ENCODE measurements at regions not wholly inside any gene's neighbourhood (a gene's known extent, or its start where the extent isn't known, plus 50 kb on each side); places are given as distances from the start of the nearest gene placed in this dataset.
"Not testable (repeated sequence)": the region's sequence is repeated elsewhere in the genome, so short reads cannot be mapped to it uniquely, and the experiment has no call there.

GRCh38 chr3:153856932-153857331, 264.3 kb upstream of the ARHGEF26 start:
- peak; percentile 3 for DNase-seq

GRCh38 chr3:153864793-153865192, 256.4 kb upstream of the ARHGEF26 start:
- no peak for DNase-seq

- no peak for DNase-seq
Observed at GRCh38 chr3:153866901-153867300, 254.3 kb upstream of the ARHGEF26 start.

- DNase-seq, result not testable (repeated sequence)
Observed at GRCh38 chr3:153874348-153874747, 246.8 kb upstream of the ARHGEF26 start.

GRCh38 chr3:153880493-153880892, 240.7 kb upstream of the ARHGEF26 start:
- DNase-seq, result no peak

DNA sequence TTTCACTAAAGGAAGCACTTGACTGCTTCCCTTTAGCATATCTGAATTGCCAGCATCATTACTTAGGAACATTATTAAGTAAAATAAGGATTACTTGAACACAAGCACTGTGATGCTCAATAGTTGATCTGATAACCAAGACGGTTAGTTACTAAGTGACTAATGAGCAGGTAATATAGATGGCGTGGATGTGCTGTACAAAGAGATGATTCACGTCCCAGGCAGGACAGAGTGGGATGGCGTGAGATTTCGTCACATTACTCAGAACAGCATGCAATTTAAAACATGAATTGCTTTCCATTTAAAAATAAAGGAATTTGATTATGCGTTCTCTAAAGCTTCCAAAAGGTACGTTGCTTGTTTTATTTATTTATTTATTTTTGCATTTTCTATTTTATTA, 240.0 kb upstream of the ARHGEF26 start:
- no peak for DNase-seq

DNA sequence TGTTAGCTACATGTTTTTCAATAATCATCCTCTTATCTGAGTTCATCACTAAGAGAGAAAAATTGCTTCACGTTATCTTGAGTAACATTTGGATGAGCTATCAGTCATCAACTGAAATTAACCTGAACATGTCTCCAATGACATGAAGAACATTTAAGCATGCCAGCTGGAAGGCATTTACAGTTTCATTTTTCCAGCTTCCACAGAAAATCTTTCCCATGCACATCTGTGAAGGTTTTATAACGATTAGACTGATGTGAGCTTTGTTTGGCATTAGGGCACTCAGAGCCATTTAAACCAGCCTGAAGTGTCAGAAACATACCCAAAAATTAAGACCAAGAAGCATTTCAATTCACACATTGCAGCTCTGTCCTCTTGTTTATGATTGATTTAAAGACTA, 235.8 kb upstream of the ARHGEF26 start:
- DNase-seq, result no peak

DNA sequence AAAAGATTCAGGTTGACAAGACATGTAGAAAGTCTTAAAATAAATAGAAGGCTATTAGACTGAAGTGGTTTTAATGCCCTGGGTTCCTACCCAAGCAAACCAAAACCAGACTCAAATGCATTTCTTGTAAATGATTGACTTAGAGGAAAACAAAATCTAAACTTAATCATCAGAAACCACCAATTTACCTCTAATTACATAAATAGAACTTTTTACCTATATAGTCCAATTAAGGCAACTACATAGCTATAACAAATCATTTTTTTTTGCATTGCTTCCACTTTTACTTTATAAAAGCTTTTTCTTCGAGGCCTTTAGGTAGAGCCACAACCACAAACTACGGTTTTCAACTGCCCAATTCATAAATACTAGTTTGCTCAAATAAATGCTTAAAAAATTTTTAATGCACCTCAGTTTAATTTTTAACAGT, 231.3 kb upstream of the ARHGEF26 start:
- DNase-seq, result no peak

DNA sequence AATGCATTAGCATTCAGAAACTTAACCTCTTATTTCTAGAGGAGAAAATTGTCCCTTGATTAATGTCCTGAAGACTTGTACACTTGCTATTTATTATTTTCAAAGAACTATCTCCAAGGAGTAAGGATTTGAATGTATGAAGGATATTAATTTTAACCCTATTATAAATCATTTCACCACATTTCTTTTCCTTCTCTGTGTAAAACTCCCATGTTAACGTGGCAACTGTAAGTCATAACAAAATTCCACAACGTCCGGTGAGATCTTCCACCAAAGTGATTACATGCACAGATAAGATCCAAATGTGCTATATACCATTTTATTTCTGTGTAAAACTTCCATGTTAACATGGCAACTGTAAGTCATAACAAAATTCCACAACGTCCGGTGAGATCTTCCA, 229.1 kb upstream of the ARHGEF26 start:
- DNase-seq, result no peak

- no peak for DNase-seq
Observed at GRCh38 chr3:153894857-153895256, 226.3 kb upstream of the ARHGEF26 start.

DNA sequence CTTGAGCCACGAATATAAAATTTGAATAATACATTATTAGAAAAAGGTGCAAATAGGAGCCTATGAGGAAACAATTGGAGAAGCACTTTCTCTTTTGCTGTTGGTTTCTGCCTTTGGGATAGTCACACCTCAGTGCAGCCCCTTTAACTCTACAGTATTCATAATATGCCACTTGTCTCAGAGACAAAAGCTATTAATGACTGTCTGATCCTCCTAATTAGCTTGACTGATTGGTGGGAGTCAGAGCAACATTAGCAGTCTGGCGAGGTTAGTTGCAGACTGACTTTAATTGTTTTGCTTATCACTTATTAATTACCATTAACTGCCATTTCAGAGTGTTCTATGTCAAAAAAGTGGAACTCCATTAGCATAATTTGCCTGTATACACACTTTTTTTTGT, 225.0 kb upstream of the ARHGEF26 start:
- no peak for DNase-seq

DNA sequence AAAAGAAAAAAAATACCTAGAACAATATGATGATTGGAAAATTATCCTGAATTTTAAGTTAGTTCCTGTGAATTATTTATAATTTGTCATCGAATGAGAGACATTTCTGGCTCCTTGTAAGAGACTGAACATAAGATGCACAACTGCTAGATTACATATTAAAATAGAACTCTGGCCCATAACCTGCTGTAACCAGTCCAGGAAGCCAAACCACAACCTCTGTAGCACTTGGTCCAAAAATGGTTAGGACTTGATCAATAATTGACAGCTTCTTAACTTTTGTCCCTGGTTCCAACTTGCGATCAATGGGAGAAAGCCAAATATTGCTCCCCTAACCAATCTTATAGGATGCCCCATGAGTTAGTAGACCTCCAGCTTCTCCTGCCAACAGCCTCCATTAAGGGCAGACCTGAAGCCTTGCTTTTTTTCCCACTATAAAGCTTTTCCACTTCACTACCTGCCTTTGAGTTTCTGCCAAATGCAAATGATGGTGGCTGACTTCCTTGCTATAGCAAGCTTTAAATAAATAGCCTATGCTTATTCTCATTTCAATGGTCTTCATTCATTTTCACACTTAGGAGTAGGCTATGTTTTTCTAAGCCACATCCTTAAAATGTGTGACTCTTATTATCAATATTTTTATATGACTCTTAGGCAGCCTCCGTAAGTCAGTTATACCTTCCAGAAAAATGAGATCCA, 224.0 kb upstream of the ARHGEF26 start:
- DNase-seq, result no peak

DNA sequence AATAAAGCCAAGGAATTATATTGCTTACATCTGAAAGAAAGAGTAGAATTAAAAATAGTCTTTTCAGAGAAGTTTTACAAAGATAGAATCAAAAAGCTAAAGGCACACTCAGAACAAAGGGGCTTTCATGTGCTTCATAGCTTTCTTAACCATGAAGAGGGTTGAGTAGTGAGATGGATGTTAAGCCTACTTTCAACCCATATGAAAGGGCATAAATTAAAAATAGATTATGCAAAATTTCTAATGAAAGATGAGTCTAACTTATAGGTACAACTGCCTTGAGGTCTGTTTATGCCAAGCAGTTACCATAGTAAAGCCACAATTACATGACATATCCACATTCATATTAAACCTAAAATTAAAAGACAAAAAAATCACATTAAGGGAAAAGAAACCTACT, 223.3 kb upstream of the ARHGEF26 start:
- no peak for DNase-seq

GRCh38 chr3:153901152-153901551, 220.0 kb upstream of the ARHGEF26 start:
- DNase-seq, result no peak

GRCh38 chr3:153901991-153902390, 219.2 kb upstream of the ARHGEF26 start:
- DNase-seq, result no peak

GRCh38 chr3:153903430-153903829, 217.8 kb upstream of the ARHGEF26 start:
- no peak for DNase-seq

GRCh38 chr3:153906366-153906765, 214.8 kb upstream of the ARHGEF26 start:
- DNase-seq, result no peak

GRCh38 chr3:153910387-153910786, 210.8 kb upstream of the ARHGEF26 start:
- no peak for DNase-seq

DNA sequence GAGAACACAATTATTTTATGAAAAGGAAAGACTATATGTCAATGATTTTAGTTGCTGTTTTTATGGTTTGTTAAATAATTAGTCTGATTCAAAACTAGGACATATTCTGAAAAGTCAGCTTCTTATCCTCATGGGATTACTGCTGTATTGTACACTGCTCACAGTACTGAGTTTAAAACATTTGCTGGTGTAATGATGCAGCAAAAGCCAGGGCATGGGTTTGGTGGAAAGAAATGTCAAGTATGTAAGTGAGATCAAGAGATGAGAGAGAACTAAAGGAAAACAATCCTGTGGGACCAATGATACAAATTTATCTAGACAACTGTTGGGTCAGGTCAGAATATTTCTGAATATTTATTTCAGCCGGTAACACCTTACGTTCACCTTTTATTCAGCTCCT, 210.1 kb upstream of the ARHGEF26 start:
- DNase-seq, result no peak

- DNase-seq, result no peak
Observed at GRCh38 chr3:153919773-153920172, 201.4 kb upstream of the ARHGEF26 start.

GRCh38 chr3:153921826-153922225, 199.4 kb upstream of the ARHGEF26 start:
- no peak for DNase-seq

DNA sequence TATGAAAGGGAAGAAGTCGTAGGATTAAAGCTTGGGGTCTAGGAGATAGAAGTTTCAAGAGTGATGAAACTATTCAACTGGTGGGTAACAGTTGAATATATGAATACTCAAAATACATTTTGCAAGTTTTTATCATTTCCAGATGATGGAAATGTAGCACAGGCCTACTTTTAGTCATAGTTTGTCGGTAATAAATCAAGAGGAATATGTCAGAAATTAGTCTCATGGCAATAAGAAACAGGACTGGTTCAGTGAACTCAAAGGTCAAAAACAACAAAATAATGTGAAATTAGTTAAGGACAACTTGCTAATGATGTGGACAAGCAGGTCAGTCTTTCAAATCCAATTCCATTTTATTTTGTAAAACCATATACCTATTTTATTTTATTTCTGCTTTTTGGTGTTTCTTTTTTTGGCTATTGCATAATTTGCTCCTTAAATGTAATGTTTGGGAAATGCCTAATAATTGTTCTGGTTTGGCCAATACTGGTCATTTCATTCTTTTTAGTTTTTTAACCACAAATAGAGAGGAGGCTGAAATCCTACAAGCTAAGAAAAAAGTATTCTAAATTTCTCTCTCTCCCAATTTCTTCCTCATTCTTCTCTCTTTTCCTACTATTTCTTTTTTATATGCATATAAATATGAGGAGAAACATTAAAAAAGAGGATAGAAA, 195.2 kb upstream of the ARHGEF26 start:
- DNase-seq, result no peak

GRCh38 chr3:153927107-153927506, 194.1 kb upstream of the ARHGEF26 start:
- DNase-seq, result no peak

DNA sequence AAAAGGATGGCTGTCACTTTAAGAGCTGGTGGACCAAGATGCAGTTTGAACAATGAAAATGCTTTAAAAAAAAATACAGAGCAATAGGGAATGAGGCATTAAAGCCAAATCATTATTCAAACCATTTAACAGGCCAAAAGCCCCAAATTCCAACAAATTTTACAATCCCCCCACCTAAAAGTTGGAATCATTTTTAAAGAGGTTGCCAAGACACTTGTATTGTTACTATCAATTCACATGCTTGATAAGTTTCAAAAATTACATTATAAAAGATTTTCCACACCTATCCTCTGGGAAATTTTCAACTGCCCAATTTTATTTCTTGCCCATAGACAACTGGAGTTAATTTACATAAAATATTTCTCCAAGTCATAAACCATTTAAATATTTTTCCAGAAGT, 192.3 kb upstream of the ARHGEF26 start:
- DNase-seq, result no peak

- DNase-seq, result not testable (repeated sequence)
Observed at GRCh38 chr3:153933481-153933880, 187.7 kb upstream of the ARHGEF26 start.
